NK-92 (cell line): ENCODE measurements at regions not wholly inside any gene's neighbourhood (a gene's known extent, or its start where the extent isn't known, plus 50 kb on each side); places are given as distances from the start of the nearest gene placed in this dataset.

ENCODE experiments used
- DNase-seq: peaks from one replicate; lab custom pipeline; 2025; ENCODE audit not compliant: unreplicated experiment; lab: John Stamatoyannopoulos, UW

DNA sequence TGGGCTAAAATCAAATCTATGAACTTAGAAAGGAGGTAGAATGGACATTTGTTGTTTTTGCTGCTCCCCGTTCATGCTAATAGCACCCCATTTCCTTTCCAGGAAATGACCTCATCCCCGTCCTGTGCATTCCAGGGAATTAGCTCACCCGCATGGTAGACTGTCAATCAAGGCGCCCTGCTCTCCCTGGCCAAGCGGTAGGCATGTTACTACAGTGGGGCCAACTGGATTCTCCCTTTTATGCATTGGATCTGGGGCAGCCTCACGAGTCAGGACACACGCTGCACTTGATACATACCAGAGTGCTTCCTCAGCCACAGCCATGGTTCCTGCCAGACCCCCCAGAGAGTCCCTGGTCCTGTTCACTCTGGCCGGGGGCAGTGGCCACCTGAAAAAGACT is 111.0 kb upstream of the PTCH1 start:
- no peak for DNase-seq

DNA sequence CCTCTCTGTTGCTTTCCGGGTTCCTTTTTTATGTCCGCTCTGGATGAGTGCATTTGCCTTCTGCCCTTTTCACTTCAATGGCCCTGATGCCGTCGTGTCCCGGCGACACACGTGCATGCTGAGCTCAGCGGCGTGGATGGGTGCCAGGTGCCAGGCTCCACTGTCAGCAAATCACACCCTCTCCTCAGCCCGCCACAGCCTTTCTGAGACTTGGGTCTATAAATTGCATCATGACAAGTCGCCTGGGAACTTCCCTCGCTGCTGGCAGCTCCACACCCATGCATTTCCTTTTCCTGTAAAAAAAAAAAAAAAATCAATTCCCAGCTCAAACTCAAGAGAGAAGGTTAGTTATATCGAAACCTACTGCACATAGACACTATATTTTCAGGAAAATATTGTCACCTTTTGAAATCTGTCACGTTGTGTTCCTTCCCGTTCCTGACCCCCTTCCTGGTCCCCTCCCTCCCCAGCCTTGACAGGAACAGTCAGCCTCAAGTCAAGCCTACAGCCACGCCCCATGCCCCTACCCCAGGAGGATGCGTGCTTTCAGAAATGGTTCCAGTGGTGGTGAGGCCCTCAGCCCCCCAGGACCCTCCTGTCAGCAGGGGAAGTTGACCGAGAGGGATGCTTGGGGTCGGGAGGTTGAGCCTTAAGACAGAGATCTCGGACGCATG is 110.3 kb upstream of the PTCH1 start:
- no peak for DNase-seq

DNA sequence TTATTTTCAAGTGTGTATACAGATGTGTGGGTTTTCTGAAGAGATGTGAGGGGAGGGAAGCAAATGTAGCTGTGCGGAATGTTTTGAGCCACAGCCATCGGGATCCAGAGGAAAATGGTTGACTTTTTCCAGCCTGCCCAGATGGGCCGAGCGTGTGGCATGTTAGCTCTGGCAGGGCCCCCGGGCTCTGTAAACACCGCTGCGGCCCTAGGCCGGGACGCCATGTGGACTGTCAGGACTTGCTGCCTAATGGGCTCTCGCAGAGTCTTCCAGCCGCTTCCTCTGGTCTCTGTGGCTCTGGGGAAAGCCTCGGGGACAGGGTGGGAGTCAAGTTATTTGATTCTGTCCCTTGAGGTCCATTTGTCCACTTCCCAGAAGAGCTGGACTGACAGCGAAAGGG is 109.6 kb upstream of the PTCH1 start:
- DNase-seq, result no peak

DNA sequence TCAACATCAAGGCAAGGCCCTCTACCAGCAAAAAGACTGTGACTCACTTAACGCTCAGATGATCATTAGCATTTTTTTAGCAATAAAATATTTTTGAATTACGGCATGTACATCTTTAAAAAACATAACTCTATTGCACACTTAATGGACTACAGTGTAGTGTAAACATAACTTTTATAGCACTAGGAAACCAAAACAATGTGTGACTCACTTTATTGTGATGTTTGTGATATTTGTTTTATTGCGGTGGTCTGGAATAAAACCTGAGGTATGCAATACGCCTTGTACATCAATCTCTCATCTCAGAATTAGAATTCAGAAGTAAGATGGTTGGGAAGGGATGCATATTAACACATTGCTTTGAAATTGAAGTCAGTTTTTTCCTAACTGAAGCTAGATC is 106.9 kb upstream of the PTCH1 start:
- DNase-seq, result no peak

DNA sequence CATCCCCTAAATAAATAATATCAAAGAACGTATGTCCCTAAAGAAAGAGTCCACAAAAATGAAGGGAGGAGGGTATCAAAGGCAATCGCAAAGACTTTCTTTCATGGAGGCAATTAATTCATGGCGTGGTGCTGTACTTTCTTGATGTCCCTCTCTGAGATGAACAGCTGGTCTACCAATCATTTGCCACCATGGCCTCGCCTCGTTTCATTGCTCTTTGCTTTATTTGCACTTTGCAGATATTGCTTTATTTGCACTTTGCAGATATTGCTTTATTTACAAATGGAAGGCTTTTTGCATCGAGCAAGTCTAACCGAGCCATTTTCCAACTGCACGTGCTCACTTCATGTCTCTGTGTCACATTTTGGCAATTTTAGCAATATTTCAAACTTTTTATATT is 104.0 kb upstream of the PTCH1 start:
- DNase-seq, result no peak

DNA sequence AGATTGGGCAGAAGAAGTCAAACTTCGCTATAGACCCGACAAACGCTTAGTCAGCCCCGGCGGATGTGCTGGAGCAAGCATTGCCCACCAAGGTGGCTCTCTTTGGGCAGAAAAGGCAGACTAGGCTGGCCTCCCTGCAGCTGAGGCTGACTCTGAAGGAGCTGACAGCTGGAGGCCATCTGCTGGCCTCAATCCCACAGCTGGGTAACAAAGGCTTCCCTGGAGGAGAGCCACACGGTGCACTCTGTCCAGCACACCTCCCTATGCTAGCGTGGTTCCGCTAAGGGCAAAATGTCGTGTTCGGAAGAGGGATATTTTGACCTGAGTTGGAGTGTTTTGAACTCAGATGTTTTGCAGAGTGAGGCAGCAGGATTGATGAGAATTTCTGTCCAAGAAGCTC is 103.5 kb upstream of the PTCH1 start:
- DNase-seq, result no peak

DNA sequence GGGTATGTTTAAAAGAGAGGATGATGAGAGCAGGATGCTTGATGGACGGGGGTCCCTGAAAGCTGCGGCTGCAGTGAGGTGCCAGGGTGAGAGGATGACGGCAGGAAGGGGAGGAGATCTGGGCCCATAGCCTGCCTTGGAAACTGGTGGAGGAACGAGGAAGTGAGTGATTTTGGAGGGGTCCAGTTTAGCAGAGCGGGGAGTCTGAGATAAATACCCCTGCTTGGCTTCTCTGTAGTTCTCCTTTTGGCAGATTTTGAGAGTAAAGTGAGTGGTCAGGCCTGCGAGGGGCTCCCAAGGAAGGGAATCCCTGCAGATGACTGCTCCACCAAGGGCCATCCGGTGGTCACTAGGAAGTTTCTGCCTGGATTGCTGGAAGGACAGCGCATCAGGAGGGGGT is 98.5 kb upstream of the PTCH1 start:
- DNase-seq, result no peak

DNA sequence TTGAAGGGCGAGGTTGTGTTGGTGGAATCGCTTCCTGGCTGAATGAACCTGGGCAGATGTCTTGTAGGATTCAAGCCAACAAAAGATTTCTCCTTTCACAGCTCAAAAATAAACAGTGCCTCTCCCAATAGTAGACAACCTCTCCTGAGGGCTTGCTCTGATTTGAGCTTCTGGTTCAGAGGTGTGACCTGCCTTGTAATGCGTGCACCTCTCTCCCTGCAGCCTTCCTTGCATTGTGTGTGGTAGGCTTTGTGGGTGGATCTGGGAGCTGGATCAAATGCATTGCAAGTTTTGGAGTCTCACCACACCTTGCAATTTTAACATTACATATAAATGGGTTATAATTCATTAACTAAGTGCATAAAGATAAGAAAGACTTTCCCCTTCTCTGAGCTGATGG is 96.9 kb upstream of the PTCH1 start:
- DNase-seq, result no peak

DNA sequence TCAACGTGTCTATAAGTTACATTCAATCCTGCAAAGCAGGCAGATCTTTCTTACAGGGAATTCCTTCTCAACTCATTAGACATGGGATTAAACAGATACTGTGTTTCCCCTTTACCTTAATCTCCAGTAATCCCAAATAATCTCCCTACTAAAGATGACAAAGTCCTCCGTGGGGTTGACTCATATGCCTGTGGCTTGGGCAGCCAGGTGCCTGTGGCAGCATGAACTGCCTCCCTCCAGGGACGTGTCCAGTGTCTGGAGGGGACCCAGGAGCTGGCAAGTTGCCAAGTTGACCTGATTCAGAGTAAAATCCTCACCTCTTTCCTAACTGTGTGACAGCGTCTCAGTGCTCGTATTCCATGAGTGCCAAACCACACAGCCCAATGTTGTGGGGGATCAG is 94.6 kb upstream of the PTCH1 start:
- no peak for DNase-seq

DNA sequence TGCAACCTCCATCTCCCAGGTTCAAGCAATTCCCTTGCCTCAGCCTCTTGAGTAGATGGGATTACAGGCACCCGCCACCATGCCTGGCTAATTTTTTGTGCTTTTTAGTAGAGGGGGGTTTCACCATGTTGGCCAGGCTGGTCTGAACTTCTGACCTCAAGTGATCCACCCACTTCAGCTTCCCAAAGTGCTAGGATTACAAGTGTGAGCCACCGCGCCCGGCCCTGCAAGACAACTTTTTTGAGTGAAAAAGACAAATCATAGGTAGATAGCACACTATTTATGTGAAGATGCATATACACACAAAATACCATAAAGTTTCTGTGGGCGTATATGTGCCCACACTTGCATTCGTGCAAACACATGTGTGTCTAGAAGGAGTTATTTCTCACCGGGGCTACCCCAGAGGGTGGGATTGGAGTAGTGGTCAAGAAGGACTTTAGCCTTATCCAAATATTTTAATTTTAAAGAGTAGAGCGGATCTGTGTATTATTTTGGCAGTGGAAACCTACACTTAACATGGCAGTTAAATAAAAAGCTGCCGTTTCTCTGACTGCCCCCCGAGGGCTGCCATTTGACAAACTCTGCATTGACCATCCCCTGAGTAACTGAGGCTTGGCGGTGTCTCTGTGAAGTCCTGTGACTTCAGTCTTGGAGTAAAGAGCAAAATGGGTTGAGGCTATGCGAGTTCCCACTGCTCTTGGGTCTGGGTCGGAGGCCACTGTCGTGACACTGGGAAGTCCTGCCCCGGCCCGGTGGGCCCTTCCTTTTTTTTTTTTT is 93.4 kb upstream of the PTCH1 start:
- no peak for DNase-seq

DNA sequence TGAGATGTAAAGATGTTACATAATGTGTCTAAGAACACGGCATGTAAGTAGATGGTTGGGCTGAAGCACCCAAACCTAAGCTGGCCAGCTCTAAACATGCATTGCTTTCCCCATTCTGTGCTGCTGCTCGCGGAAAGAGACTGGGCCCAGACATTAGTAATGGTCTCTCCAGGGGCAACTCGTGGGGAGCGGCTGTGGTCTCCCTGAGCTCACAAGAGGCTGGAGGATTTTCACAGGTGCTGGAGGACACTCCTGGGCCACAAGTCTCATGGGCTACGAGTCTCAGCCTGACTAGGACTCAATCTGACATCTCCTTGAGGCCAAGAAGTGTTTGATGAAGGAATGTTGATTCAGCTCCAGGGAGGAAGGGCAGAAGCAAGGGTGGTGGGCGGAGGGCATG is 92.7 kb upstream of the PTCH1 start:
- DNase-seq, result no peak

DNA sequence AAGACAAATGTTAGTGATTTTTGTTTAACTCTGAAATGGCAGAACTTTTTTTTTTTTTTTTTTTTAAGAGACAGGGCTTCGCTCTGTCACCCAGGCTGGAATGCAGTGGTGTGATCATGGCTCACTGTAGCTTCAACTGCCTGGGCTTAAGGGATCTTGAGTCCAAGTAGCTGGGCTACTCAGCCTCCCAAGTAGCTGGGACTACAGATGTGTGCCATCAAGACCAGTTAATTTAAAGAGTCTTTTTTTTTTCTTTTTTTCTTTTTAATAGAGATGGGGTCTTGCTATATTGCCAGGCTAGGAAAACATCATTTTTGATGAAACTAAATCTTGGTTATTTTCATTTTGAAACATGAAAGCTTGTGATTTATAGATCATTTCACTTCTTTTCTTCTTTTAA is 91.6 kb upstream of the PTCH1 start:
- DNase-seq, result no peak

DNA sequence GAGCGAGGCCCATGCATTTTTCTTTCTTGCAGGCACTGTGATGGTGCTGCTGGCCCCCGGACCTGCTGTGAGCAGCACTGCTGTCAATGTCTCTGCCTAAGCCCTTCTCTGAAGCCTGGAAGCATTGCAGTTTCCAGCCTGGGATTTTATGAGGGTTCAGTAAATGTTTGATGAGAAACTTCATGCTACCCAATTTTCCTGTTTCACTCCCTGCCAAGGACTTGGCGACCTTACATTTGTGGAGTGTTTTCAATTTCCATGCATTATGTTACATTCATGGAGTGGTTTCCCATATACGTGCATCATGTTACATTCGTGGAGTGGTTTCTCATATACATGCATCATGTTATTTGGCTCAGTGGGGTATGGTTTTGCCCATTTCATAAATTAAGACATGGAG is 90.7 kb upstream of the PTCH1 start:
- no peak for DNase-seq

DNA sequence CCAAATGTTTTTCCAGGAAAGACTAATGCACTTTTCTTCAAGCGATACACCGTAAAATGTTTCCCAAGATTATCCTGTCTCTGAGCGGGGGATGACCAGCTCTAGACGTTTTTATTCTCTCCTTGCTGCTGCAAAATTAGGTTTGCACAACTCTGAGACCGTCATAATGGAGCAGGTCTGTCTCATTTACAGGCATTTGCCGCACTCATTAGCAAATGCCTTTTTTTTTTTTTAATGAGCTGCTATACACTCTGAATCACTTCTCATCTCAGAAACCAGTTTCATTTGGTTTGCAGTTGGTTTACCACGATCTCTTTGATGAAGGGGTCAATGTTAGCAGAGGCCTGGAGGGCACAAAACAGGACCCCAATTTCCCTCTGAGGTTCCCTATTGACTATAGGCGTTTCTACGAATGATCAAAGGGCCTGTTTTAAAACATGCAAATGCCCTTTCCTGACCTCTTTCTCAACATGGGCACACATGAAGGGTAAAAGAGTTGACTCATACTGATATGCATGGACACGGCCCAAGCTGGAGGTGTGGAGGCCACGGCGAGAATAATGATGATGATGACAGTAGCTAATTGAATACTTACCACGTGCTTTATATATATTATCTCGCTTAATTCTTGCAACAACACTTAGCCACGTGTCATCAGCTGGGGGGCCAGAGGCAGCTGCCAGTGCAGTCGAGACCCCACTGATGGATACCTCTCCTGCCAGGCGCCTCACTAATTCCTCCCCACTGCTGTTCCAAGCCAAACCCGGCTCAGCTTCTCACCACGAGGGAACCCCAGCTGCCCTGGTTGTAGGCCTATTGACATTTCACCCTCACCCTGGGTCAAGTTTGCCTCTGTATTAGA is 89.9 kb upstream of the PTCH1 start:
- DNase-seq, result no peak

DNA sequence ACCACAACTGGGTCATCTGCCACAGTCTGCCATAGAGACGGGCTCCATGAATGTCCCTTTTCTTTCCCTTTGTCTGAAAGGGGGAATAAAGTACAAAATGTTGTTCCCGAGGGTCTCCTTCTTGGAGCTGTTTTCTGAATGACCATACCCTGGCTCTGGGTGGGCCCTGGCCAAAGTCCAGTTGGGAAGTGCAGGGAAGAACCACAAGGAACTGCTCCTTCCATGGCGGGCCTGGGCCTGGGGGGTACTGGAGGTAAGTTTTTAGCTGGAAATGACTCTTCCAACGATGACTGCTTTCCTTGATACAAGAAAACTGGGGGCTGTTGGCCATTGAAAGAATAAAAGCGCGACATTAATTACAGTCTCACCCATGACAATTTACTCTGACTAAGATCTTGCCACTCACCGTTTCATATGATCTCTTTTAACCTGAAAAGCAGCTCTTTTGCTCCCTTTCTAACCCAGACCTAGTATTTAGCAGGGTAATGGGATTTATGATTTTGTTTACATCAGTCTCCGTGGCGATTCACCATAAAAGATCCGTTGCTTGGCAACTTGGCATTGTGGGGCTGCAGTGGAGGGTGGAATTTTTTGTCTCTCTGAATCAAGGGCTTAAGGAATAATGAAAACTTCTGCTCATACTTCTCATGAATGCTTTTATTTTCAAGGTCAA is 89.2 kb upstream of the PTCH1 start:
- DNase-seq, result no peak

DNA sequence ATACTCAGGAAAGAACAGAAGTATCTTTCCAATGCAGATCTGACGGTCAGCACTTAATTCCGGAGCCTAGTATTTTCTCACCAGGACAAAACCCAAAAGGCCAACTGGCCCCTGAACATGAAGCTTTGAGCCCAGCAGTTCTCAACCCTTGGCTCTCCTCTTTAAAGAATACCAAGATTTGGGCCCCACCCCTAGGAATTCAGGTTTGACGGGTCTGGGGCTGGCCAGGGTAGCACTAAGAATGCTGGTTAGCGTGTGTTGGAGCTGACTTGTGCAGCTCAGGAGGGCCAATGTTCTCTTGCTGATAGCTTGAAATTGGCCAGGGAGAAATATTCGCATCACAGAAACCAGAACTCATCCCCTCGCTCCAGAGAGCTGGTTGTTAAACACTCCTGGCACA is 88.3 kb upstream of the PTCH1 start:
- no peak for DNase-seq

DNA sequence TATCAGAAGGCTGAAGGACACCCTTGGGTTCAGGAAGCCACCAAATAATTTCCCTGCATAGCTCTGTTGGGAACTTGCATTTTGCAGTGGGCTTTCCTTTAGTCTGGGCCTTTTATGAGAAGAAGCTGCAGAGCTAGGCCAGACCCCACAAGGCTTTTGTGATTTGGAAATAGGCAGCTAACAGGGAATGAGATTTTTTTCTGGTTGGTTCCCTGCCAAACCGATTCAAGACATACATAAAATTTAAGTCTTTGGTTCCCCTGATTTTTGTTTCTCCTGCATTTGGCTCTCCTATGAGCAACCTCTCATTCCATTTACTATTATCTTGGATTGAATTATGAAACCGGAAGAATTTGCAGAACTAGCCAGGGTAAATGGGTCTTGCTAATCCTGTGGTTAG is 81.5 kb upstream of the PTCH1 start:
- DNase-seq, result no peak

DNA sequence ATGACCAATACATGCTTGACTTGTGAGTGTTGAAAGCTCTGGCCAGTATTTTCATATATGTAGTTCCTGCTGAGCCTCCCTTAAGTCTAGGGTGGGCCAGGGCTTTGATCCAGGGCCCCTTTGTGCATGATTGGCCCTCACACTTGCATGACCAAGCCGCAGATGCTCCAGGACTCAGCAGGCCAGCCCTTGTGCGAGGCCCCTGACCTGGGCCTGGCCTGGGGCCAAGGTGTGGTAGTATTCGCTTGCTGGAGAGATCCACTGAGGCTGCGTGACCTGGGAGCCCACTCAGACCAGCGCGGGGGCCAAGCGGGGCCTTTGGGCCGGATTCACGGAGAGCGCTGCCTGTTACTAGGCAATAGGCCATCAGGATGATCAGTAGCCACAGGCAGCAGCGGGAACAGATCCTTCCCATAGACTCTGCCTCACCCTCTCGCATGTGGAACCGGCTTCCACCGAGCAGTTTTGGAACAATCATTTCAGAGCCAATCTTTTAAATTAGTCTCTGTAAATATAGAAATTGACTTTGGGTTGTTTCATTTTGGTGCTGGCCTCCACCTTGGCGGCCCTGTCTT is 79.0 kb upstream of the PTCH1 start:
- no peak for DNase-seq

DNA sequence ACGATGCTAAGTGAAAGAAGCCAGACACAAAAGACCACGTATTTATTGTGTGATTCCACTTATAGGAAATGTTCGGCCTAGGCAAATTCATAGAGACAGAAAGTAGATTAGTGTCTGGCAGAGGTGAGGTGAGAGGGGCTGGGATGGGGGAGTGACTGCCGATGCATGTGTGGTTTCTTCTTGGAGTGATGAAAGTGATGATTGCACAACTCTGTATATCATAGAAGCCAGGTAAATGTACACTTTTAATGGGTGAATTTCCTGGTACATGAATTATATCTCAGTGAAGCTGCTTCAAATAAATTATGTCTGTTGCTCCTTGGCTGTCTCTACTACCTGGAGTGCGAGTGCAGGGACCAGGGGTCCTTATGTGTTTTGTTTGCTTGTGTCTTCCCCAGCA is 76.2 kb upstream of the PTCH1 start:
- DNase-seq, result no peak

DNA sequence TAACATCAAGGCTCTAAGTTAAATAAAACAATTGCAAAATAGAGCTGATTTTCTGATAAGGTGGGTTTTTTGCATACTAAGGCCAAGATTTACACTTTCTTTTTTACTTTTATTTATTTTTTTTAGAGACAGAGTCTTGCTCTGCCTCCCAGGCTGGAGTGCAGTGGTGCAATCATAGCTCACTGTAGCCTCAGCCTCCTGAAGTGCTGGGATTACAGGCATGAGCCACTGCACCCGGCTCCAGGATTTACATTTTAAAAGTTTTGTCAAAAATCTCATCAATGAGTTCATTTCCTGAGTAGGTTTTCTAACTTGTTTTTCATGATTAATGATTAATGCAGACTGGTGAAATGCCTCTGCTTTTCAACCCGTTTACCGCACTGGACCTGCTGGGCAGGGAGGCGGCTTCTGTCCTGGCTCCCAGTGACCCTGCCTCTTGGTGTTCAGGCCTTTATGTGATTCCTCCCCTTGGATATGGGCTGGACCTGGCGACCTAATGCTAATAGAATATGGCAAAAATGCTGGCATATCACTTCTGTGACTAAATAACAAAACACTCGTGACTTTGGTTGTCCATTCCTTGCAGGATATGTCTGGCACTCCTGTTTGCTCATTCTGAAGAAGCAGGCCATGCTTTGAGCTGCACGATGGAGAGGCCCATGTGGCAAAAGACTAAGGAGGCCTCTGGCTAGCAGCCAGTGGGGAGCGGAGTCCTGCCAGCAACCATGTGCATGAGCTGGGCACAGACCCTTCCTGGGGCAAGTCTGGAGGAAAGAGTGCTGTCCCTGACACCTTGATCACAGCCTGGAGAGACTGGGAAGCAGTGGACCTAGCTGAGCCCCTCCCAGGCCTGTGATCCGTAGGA is 72.2 kb upstream of the PTCH1 start:
- no peak for DNase-seq
